Right cardiac atrium (tissue), 5 donors: ENCODE measurements at regions not wholly inside any gene's neighbourhood (a gene's known extent, or its start where the extent isn't known, plus 50 kb on each side); places are given as distances from the start of the nearest gene placed in this dataset.

Source experiments
- ATAC-seq, 2 donors: fragments of 200-7000 bp; cut with Tn5 transposase; one replicate each; pipeline versions ENCODE4 v1.8.0 to v1.9.1; 2020; ENCODE audit warnings: moderate library complexity in 2 of 2, mild to moderate bottlenecking in 1 of 2
- DNase-seq, 3 donors: peaks; one replicate each; pipeline ENCODE4 v3.0.0-alpha.2; 2020
- H3K27ac ChIP-seq: one replicate; pipeline ENCODE4 v1.5.1; 2013; ENCODE audit warnings: mild to moderate bottlenecking, low read length, control low read depth, moderate library complexity
- H3K27me3 ChIP-seq: one replicate; pipeline ENCODE4 v1.6.1; 2013; ENCODE audit not compliant: control insufficient read depth, insufficient read depth
- H3K4me1 ChIP-seq: one replicate; pipeline ENCODE4 v1.6.1; 2013; ENCODE audit warnings: low read length; ENCODE audit not compliant: control insufficient read depth, insufficient read depth
- H3K4me3 ChIP-seq: one replicate; pipeline ENCODE4 v1.5.1; 2013; ENCODE audit warnings: low read length, control low read depth
- H3K9me3 ChIP-seq: one replicate; pipeline ENCODE4 v1.6.1; 2013; ENCODE audit warnings: low read length; ENCODE audit not compliant: control insufficient read depth
- WGBS: extraction: QIAGEN DNeasy Blood & Tissue Kit; methylation state at CpG from one replicate; pipeline ENCODE4 v1.1.7; 2013; 5-methylcytosine and 5-hydroxymethylcytosine counted together
- intact Hi-C, 4 donors: fragments of 100-400 bp; cut with DNase I; formaldehyde crosslinking; loops; one replicate each; pipeline versions ENCODE4 v1.11.0 to v1.14.0; 2022 to 2023
- donor health status: healthy with polysubstance abuse.
- donor health status: DM: no; HTN: yes; CAD: no.
- donor health status: DM: no; HTN: no; CAD: no.
- donor health status: DM: no; HTN: yes; CAD: no; lungs with severe emphysema.
- donor health status: DM: yes; HTN: yes; CAD: no.

- H3K9me3 ChIP-seq, result no peaks in the 10 kb centered on the region
- intact Hi-C loops, result no loop called here
- DNase-seq (no peak), ATAC-seq (no peak)
- no peak overlapping the region for H3K4me3 ChIP-seq
- no peaks in the 10 kb centered on the region for H3K27me3 ChIP-seq
- no peaks in the 10 kb centered on the region for H3K4me1 ChIP-seq
- no peak overlapping the region for H3K27ac ChIP-seq
- WGBS, result 58% methylated on average over 1 of the region's 1 CpG
These were observed 166.4 kb downstream of the TANC2 start for GRCh38 chr17:63132459-63132911.

DNA sequence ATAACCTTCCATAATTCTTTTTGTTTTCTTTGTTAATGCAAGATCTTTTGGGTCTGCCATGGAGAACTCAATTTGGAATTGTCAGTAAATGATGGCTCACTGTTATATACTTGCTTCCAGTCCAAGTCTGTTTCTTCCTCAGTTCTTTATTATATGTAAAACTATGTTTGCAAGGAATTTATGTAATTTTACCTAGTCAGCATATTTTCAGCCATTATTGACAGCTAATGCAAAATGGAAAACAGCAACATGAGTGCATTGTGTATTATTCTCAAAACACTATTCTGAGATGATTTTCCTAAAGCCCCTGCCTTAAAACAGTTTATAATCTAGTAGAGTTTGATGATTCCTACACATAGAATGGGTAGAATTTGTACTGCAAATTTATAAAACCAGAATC is 167.5 kb downstream of the TANC2 start:
- Histone ChIP-seq H3K27me3 (no peaks in the 10 kb centered on the region), H3K4me3 (no peak overlapping the region), H3K9me3 (no peaks in the 10 kb centered on the region), H3K4me1 (no peaks in the 10 kb centered on the region), H3K27ac (no peak overlapping the region)
- ATAC-seq, result no peak
- no peak for DNase-seq
- intact Hi-C loops, result no loop called here

DNA sequence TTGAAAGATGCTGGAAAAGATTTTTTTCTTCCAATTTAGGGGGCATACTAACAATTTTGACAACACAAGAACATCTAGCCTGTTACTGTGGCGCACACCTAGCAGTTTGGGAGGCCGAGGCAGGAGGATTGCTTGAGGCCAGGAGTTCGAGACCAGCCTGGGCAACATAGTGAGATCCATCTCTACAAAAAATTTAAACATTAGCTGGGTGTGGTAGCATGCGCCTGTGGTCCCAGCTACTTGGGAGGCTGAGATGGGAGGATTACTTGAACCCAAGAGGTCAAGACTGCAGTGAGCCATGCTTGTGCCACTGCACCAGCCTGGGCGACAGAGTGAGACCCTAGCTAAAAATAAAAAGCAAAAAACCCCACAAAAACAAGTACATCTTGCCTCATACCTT is 168.8 kb downstream of the TANC2 start:
- 98% methylated on average over 5 of the region's 5 CpGs for WGBS

DNA sequence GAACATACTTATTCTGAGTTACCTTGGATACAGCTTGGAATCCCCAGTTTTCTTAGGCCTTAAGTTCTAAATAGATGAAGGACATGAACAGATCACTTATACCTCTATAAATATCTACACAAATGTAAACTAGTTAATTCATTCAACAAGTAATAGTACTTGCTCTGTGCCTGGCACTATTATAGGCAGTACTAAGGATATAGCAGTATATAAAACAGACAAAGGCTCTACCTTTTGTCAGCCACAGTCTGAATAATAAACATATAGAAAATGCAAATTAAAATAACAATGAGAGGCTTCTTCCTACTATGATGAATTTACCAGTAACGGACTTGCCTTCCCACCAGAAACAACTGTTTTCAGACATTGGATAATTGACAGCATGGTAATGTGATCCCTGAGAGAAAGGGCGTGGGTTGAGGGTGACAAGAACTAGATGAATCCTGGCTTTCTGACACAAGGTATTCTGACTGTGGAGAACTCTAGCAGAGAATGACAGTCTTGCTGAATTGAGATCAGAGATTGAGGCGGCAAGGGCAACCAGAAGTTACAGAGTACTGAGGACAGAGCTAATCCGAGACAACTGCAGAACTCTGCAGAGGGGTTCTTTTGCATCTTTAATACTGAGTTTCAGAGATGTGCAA is 170.5 kb downstream of the TANC2 start:
- no peak for ATAC-seq
- no peak overlapping the region for H3K27ac ChIP-seq

More for the DNA sequence above, 168.8 kb downstream of the TANC2 start:
- Histone ChIP-seq H3K4me1 (no peaks in the 10 kb centered on the region), H3K4me3 (no peak overlapping the region), H3K9me3 (no peaks in the 10 kb centered on the region), H3K27me3 (no peaks in the 10 kb centered on the region), H3K27ac (no peak overlapping the region)
- no peak for ATAC-seq
- DNase-seq, result no peak
- intact Hi-C loops, result no loop called here

DNA sequence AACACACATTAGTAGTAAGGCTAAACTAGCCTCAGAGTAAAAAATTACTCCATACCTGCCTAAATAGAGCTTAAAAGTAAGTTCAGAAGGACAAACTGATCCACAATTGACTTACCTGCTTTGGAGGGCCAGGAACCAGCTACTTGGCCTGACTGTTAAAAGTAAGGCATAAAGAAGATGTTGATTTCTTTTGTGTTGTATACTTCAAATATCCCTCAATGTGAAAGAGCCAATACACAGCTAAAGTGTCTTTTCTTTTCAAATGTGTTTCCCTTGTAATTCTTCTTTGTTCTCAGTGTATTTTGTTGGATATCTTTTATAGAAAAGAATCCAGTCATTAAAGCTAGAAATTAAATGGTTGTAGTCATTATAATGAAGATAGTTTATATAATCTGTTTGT is 171.1 kb downstream of the TANC2 start:
- Histone ChIP-seq H3K9me3 (no peaks in the 10 kb centered on the region), H3K27ac (no peak overlapping the region), H3K27me3 (no peaks in the 10 kb centered on the region), H3K4me1 (no peaks in the 10 kb centered on the region), H3K4me3 (no peak overlapping the region)
- ATAC-seq (no peak), DNase-seq (no peak)
- intact Hi-C loops, result no loop called here

More for the DNA sequence above, 170.5 kb downstream of the TANC2 start:
- H3K4me1 ChIP-seq, result no peaks in the 10 kb centered on the region
- WGBS, result 94% methylated on average over 4 of the region's 4 CpGs
- no peaks in the 10 kb centered on the region for H3K27me3 ChIP-seq
- no peak overlapping the region for H3K4me3 ChIP-seq
- no peaks in the 10 kb centered on the region for H3K9me3 ChIP-seq
- no peak for DNase-seq
- intact Hi-C loops, result no loop called here

- Histone ChIP-seq H3K9me3 (no peaks in the 10 kb centered on the region), H3K27ac (no peak overlapping the region), H3K4me3 (no peak overlapping the region), H3K27me3 (no peaks in the 10 kb centered on the region), H3K4me1 (no peaks in the 10 kb centered on the region)
- intact Hi-C loops, result no loop called here
- ATAC-seq (no peak), DNase-seq (no peak)
- 72% methylated on average over 3 of the region's 3 CpGs for WGBS
These were observed 172.7 kb downstream of the TANC2 start for GRCh38 chr17:63138713-63139112.

DNA sequence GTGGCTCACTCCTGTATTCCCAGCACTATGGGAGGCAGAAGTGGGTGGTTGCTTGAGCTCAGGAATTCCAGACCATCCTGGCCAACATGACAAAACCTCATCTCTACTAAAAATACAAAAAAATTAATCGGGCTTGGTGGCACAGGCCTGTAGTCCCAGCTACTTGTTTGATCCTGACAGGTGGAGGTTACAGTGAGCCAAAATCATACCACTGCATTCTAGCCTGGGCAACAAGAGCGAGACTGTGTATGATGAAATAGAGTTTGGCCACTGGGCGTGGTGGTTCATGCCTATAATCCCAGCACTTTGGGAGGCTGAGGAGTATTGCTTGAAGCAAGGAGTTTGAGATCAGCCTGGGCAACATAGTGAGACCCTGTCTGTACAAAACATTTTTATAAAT is 173.3 kb downstream of the TANC2 start:
- H3K4me1 ChIP-seq, result no peaks in the 10 kb centered on the region
- no peak overlapping the region for H3K27ac ChIP-seq
- H3K4me3 ChIP-seq, result no peak overlapping the region
- DNase-seq (no peak), ATAC-seq (no peak)
- intact Hi-C loops, result no loop called here
- H3K27me3 ChIP-seq, result no peaks in the 10 kb centered on the region
- WGBS, result 98% methylated on average over 3 of the region's 3 CpGs
- H3K9me3 ChIP-seq, result no peaks in the 10 kb centered on the region

DNA sequence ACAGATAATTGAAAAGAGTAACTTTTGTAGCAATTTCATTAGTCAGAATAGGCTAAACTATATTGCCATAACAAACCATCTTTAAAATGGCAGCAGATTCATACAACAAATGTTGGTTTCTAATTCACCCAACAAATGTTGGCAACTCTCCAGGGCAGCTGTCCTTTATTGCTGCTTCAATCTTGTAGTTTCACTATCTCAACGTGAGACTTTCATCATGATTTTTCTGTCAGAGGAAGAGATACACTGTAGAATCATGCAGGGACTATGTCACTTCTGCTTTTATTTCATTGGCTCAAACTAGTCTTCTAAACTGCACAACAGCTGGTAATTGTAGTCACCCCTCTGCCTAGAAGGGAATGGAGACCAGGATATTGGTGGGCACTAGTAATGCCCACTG is 174.2 kb downstream of the TANC2 start:
- no peaks in the 10 kb centered on the region for H3K4me1 ChIP-seq
- no peak overlapping the region for H3K27ac ChIP-seq
- H3K27me3 ChIP-seq, result no peaks in the 10 kb centered on the region
- ATAC-seq (no peak), DNase-seq (no peak)
- intact Hi-C loops, result no loop called here
- 7% methylated on average over 1 of the region's 1 CpG for WGBS
- H3K4me3 ChIP-seq, result no peak overlapping the region
- H3K9me3 ChIP-seq, result no peaks in the 10 kb centered on the region

- Histone ChIP-seq H3K27ac (no peak overlapping the region), H3K27me3 (no peaks in the 10 kb centered on the region), H3K9me3 (no peaks in the 10 kb centered on the region), H3K4me3 (no peak overlapping the region), H3K4me1 (no peaks in the 10 kb centered on the region)
- intact Hi-C loops, result no loop called here
- DNase-seq, result no peak
- ATAC-seq, result no peak
- 96% methylated on average over 1 of the region's 1 CpG for WGBS
These were observed 176.8 kb downstream of the TANC2 start for GRCh38 chr17:63142836-63143235.

DNA sequence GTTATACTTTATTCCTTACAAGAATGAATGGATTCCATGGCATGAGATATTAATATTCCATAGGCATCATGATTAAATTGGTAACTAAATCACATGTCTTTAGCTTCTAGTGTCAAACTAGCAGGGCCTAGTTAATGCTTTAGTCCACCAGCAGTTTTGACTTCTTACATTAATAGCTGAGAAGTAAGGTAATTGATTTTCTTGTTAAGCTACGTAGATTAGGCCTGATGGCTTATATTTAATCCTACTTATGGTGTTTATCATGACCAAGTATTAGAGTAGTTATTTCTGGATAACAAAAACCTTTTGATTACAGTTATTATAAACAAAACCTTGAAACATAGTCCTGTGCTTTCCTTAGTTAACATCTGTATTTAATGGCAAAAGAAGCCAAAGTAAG is 184.5 kb downstream of the TANC2 start:
- H3K27ac ChIP-seq, result no peak overlapping the region
- no peak overlapping the region for H3K4me3 ChIP-seq
- WGBS, result 89% methylated on average over 1 of the region's 1 CpG
- no peak for ATAC-seq
- intact Hi-C loops, result no loop called here
- H3K4me1 ChIP-seq, result no peaks in the 10 kb centered on the region
- no peak for DNase-seq
- no peaks in the 10 kb centered on the region for H3K27me3 ChIP-seq
- no peaks in the 10 kb centered on the region for H3K9me3 ChIP-seq

GRCh38 chr17:63150994-63151464 is 185.0 kb downstream of the TANC2 start:
- no peak for DNase-seq
- Histone ChIP-seq H3K9me3 (no peaks in the 10 kb centered on the region), H3K27ac (no peak overlapping the region), H3K4me3 (no peak overlapping the region), H3K4me1 (no peaks in the 10 kb centered on the region), H3K27me3 (no peaks in the 10 kb centered on the region)
- intact Hi-C loops, result no loop called here
- WGBS, result 49% methylated on average over 4 of the region's 4 CpGs
- no peak for ATAC-seq

GRCh38 chr17:63151941-63152523 is 186.0 kb downstream of the TANC2 start:
- 65% methylated on average over 4 of the region's 4 CpGs for WGBS
- H3K4me3 ChIP-seq, result no peak overlapping the region
- intact Hi-C loops, result no loop called here
- H3K27ac ChIP-seq, result no peak overlapping the region
- no peaks in the 10 kb centered on the region for H3K9me3 ChIP-seq
- no peaks in the 10 kb centered on the region for H3K4me1 ChIP-seq
- H3K27me3 ChIP-seq, result no peaks in the 10 kb centered on the region
- no peak for DNase-seq
- no peak for ATAC-seq
